WI38 (cell line): ENCODE measurements at regions not wholly inside any gene's neighbourhood (a gene's known extent, or its start where the extent isn't known, plus 50 kb on each side); places are given as distances from the start of the nearest gene placed in this dataset.

Experiments used
- H3K4me3 ChIP-seq: 2 replicates; pipeline ENCODE4 v1.5.1; 2011; ENCODE audit warnings: low read depth, mild to moderate bottlenecking, control low read depth, low read length
- CTCF ChIP-seq: IDR thresholded peaks from 2 replicates; pipeline ENCODE4 v1.5.1; 2012; ENCODE audit warnings: low read depth, mild to moderate bottlenecking, control low read depth, low read length

- TF ChIP-seq CTCF, result no peak
- H3K4me3 ChIP-seq, result no peak overlapping the region
Measured at GRCh38 chr2:65813631-65814173, 381.3 kb upstream of the SPRED2 start.

- H3K4me3 ChIP-seq, result no peak overlapping the region
- TF ChIP-seq CTCF, result no peak
Measured at GRCh38 chr2:65812887-65813286, 380.5 kb upstream of the SPRED2 start.

GRCh38 chr2:65807942-65808341 lies 375.5 kb upstream of the SPRED2 start:
- TF ChIP-seq CTCF, result no peak
- H3K4me3 ChIP-seq, result no peak overlapping the region

- TF ChIP-seq CTCF, result no peak
Measured at GRCh38 chr2:65804777-65805176, 372.4 kb upstream of the SPRED2 start.

DNA sequence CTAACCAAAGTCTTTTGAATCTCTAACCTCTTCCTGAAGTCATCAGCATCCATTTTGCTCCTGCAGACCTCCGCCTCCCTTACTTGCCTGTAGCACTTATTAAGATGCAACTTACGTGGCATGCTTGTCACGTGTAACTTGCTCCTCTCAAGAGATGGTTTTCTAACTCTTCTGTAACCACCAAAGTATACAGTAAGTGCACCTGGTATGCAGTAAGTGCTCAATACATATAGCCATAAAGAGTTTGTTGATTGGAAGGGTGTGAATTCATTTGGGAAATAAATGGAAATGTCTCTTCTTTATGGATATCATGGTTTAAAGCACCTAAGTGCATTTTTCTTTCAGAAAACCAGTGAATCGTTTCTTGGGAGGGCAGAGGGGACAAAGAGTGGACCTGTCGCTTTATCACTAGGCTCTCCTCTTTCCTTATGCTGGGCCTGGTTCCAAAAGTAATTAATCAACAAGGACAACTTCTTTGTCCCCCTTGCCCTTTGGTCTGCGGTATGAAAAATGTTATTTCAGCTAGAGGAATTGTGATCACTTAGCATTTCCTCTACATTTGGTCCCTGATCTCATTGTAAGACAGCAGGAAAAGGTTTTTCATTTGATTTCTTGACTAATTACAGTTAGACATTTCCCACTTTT lies 370.0 kb upstream of the SPRED2 start:
- no peak overlapping the region for H3K4me3 ChIP-seq
- TF ChIP-seq CTCF, result no peak

More at GRCh38 chr2:65804777-65805176, 372.4 kb upstream of the SPRED2 start:
- no peak overlapping the region for H3K4me3 ChIP-seq

DNA sequence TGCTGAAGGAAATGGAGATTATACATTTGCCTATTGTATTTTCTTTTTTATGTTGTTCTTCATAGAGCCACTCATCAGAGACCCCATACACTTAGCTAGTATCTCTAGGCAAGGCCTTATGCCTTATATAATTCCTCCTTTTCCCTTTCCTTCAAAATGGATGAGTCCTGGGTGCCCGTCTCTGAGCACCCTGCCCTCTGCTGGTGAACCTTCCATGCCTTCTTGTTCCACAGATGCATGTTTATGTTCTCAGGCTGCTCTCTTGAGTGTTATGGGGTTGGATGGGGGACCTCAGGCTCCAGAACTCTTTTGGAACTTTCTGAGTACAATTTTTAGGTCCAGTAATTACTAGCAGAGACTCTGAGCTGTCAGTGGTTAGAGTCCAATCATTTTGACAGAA lies 368.6 kb upstream of the SPRED2 start:
- TF ChIP-seq CTCF, result peak; percentile 39

GRCh38 chr2:65799141-65799854 lies 366.9 kb upstream of the SPRED2 start:
- H3K4me3 ChIP-seq, result no peak overlapping the region
- TF ChIP-seq CTCF, result no peak

More for the DNA sequence above, 368.6 kb upstream of the SPRED2 start:
- no peak overlapping the region for H3K4me3 ChIP-seq
